ENCODE measurements at regions not wholly inside any gene's neighbourhood (a gene's known extent, or its start where the extent isn't known, plus 50 kb on each side); places are given as distances from the start of the nearest gene placed in this dataset.

GRCh38 chr16:63302811-63303210, 1266.6 kb upstream of the CDH8 start:
- no peak for DNase-seq

GRCh38 chr16:63301349-63301748, 1265.1 kb upstream of the CDH8 start:
- DNase-seq, result no peak

- DNase-seq, result no peak
These were observed 1262.8 kb upstream of the CDH8 start for GRCh38 chr16:63298993-63299392.

- no peak for DNase-seq
These were observed 1255.8 kb upstream of the CDH8 start for GRCh38 chr16:63292036-63292435.

GRCh38 chr16:63289834-63290460, 1253.7 kb upstream of the CDH8 start:
- DNase-seq, result no peak

- DNase-seq, result no peak
These were observed 1251.2 kb upstream of the CDH8 start for GRCh38 chr16:63287401-63287800.

- no peak for DNase-seq
These were observed 1247.5 kb upstream of the CDH8 start for GRCh38 chr16:63283721-63284120.

- DNase-seq, result no peak
These were observed 1208.4 kb upstream of the CDH8 start for GRCh38 chr16:63244631-63245030.

GRCh38 chr16:63241497-63242028, 1205.3 kb upstream of the CDH8 start:
- DNase-seq, result no peak

- no peak for DNase-seq
These were observed 1202.9 kb upstream of the CDH8 start for GRCh38 chr16:63239065-63239570.

GRCh38 chr16:63230421-63231040, 1194.3 kb upstream of the CDH8 start:
- DNase-seq, result no peak

GRCh38 chr16:63228259-63228658, 1192.0 kb upstream of the CDH8 start:
- DNase-seq, result no peak

GRCh38 chr16:63223851-63224250, 1187.6 kb upstream of the CDH8 start:
- DNase-seq, result no peak

- no peak for DNase-seq
These were observed 1180.6 kb upstream of the CDH8 start for GRCh38 chr16:63216696-63217423.

- DNase-seq, result no peak
These were observed 1165.6 kb upstream of the CDH8 start for GRCh38 chr16:63201851-63202250.

GRCh38 chr16:63200940-63201339, 1164.7 kb upstream of the CDH8 start:
- DNase-seq, result no peak

- no peak for DNase-seq
These were observed 1159.1 kb upstream of the CDH8 start for GRCh38 chr16:63195336-63195735.

GRCh38 chr16:63192980-63193379, 1156.7 kb upstream of the CDH8 start:
- no peak for DNase-seq

GRCh38 chr16:63188086-63188771, 1152.0 kb upstream of the CDH8 start:
- DNase-seq, result no peak

GRCh38 chr16:63187638-63188037, 1151.4 kb upstream of the CDH8 start:
- no peak for DNase-seq

- no peak for DNase-seq
These were observed 1149.1 kb upstream of the CDH8 start for GRCh38 chr16:63185235-63185780.

GRCh38 chr16:63183743-63184142, 1147.5 kb upstream of the CDH8 start:
- no peak for DNase-seq

GRCh38 chr16:63175313-63175712, 1139.1 kb upstream of the CDH8 start:
- no peak for DNase-seq

Data from stimulated activated CD4-positive, alpha-beta T cell treated with anti-CD3 and anti-CD28 coated beads, Interleukin-4, amount 100 ng/mL, for 4 hours (primary cell).